ENCODE measurements at regions not wholly inside any gene's neighbourhood (a gene's known extent, or its start where the extent isn't known, plus 50 kb on each side); places are given as distances from the start of the nearest gene placed in this dataset.

DNA sequence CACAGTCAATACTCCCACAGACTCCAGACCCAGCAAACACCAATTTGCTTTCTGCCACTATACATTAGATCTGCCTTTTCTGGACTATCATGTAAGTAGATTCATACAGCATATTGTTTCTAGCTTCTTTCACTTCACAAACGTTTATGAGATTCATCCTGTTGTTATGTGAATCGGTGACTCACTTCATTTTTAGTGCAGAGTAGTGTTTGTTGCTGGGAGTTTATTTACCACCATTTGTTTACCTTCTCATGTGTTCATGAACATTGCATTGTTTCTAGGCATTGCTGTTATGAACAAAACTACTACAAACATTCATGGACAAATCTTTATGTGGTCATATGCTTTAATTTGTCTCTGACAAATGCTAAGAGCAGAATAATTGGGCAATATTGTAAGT, 807.8 kb upstream of the TMEM132C start:
- Histone ChIP-seq H2AFZ (ENCODE audit: low read length) (no peak overlapping the region), H3K36me3 (ENCODE audit: insufficient read depth, low read length) (no peaks in the 10 kb centered on the region), H3K4me3 (ENCODE audit: low read depth, low read length, poor library complexity, severe bottlenecking) (no peak overlapping the region), H3K27ac (ENCODE audit: low read depth, low read length, poor library complexity, severe bottlenecking) (no peak overlapping the region), H3K9ac (ENCODE audit: low read length) (no peak overlapping the region), H4K20me1 (ENCODE audit: insufficient read depth, low read length) (no peaks in the 10 kb centered on the region), H3F3A (ENCODE audit: insufficient read depth, low read length) (no peaks in the 10 kb centered on the region), H3K4me2 (ENCODE audit: low read length) (no peak overlapping the region), H3K27me3 (ENCODE audit: insufficient read depth, low read length) (no peaks in the 10 kb centered on the region), H3K9me2 (ENCODE audit: low read depth, low read length) (no peaks in the 10 kb centered on the region), H3K9me3 (ENCODE audit: low read length) (no peaks in the 10 kb centered on the region), H3K4me1 (ENCODE audit: insufficient read depth, low read length, severe bottlenecking) (no peaks in the 10 kb centered on the region), H3K79me2 (ENCODE audit: insufficient read depth, low read length) (no peaks in the 10 kb centered on the region)
- TF ChIP-seq CTCF (IDR thresholded peaks at IDR 0.05; ENCODE audit: low read length) (no peak), EZH2 (IDR thresholded peaks at IDR 0.05; ENCODE audit: borderline replicate concordance, low read length) (no peak)

GRCh38 chr12:127459687-127460086, 807.3 kb upstream of the TMEM132C start:
- Histone ChIP-seq H3K36me3 (ENCODE audit: insufficient read depth, low read length) (no peaks in the 10 kb centered on the region), H4K20me1 (ENCODE audit: insufficient read depth, low read length) (no peaks in the 10 kb centered on the region), H3F3A (ENCODE audit: insufficient read depth, low read length) (no peaks in the 10 kb centered on the region), H3K9me3 (ENCODE audit: low read length) (no peaks in the 10 kb centered on the region), H3K4me3 (ENCODE audit: low read depth, low read length, poor library complexity, severe bottlenecking) (no peak overlapping the region), H3K79me2 (ENCODE audit: insufficient read depth, low read length) (no peaks in the 10 kb centered on the region), H3K9ac (ENCODE audit: low read length) (no peak overlapping the region), H3K4me1 (ENCODE audit: insufficient read depth, low read length, severe bottlenecking) (no peaks in the 10 kb centered on the region), H3K9me2 (ENCODE audit: low read depth, low read length) (no peaks in the 10 kb centered on the region), H3K4me2 (ENCODE audit: low read length) (no peak overlapping the region), H3K27me3 (ENCODE audit: insufficient read depth, low read length) (no peaks in the 10 kb centered on the region), H2AFZ (ENCODE audit: low read length) (no peak overlapping the region), H3K27ac (ENCODE audit: low read depth, low read length, poor library complexity, severe bottlenecking) (no peak overlapping the region)
- no peak for TF ChIP-seq CTCF (IDR thresholded peaks at IDR 0.05; ENCODE audit: low read length)
- TF ChIP-seq EZH2 (IDR thresholded peaks at IDR 0.05; ENCODE audit: borderline replicate concordance, low read length), result no peak

- no peaks in the 10 kb centered on the region for H3K79me2 ChIP-seq (ENCODE audit: insufficient read depth, low read length)
- no peaks in the 10 kb centered on the region for H3F3A ChIP-seq (ENCODE audit: insufficient read depth, low read length)
- H3K9ac ChIP-seq (ENCODE audit: low read length), result no peak overlapping the region
- H3K4me1 ChIP-seq (ENCODE audit: insufficient read depth, low read length, severe bottlenecking), result no peaks in the 10 kb centered on the region
- no peak overlapping the region for H3K4me2 ChIP-seq (ENCODE audit: low read length)
- H3K4me3 ChIP-seq (ENCODE audit: low read depth, low read length, poor library complexity, severe bottlenecking), result no peak overlapping the region
- no peak overlapping the region for H3K27ac ChIP-seq (ENCODE audit: low read depth, low read length, poor library complexity, severe bottlenecking)
- no peak for TF ChIP-seq CTCF (IDR thresholded peaks at IDR 0.05; ENCODE audit: low read length)
- no peak for TF ChIP-seq EZH2 (IDR thresholded peaks at IDR 0.05; ENCODE audit: borderline replicate concordance, low read length)
- H3K9me2 ChIP-seq (ENCODE audit: low read depth, low read length), result no peaks in the 10 kb centered on the region
- no peaks in the 10 kb centered on the region for H3K27me3 ChIP-seq (ENCODE audit: insufficient read depth, low read length)
- no peaks in the 10 kb centered on the region for H3K9me3 ChIP-seq (ENCODE audit: low read length)
- H3K36me3 ChIP-seq (ENCODE audit: insufficient read depth, low read length), result no peaks in the 10 kb centered on the region
- no peaks in the 10 kb centered on the region for H4K20me1 ChIP-seq (ENCODE audit: insufficient read depth, low read length)
- H2AFZ ChIP-seq (ENCODE audit: low read length), result no peak overlapping the region
Measured at GRCh38 chr12:127463237-127463636, 803.7 kb upstream of the TMEM132C start.
